IMR-90 (cell line): ENCODE measurements at regions not wholly inside any gene's neighbourhood (a gene's known extent, or its start where the extent isn't known, plus 50 kb on each side); places are given as distances from the start of the nearest gene placed in this dataset.

ENCODE experiments used
- ATAC-seq: fragments of 200-7000 bp; cut with Tn5 transposase; 2 replicates; pipeline ENCODE4 v1.9.1; 2020; ENCODE audit warnings: low read depth, mild to moderate bottlenecking, moderate library complexity
- BruUV-seq: library from RNA; stranded (reverse); fragments of 400-500 nt; replicated peaks from 2 replicates; lab custom pipeline; 2021; lab: Mats Ljungman, UMichigan
- CTCF ChIA-PET: fragments of 300-600 bp; formaldehyde crosslinking; extraction: SDS; loops from one replicate; lab custom pipeline; 2021; ENCODE audit warnings: antibody characterized with exemption; lab: Yijun Ruan, JAX
- POLR2A ChIA-PET: fragments of 300-600 bp; sonication (Branson Sonifier 250); formaldehyde crosslinking; loops from one replicate; lab custom pipeline; 2022; ENCODE audit warnings: antibody characterized with exemption; ENCODE audit not compliant: unreplicated experiment; lab: Charles Lee
- DNase-seq: peaks from one replicate; pipeline ENCODE4 v3.0.0; 2013
- H2AFZ ChIP-seq: replicated peaks from 2 replicates; pipeline ENCODE3; 2013; ENCODE audit warnings: low read length, mild to moderate bottlenecking; ENCODE audit not compliant: poor library complexity
- H2AK5ac ChIP-seq: 2 replicates; pipeline ENCODE4 v1.6.1; 2013; ENCODE audit warnings: low read depth, low read length, inconsistent platforms
- H2AK9ac ChIP-seq: replicated peaks from 2 replicates; pipeline ENCODE3; 2013; ENCODE audit warnings: mild to moderate bottlenecking, low read depth, low read length, moderate library complexity; ENCODE audit not compliant: poor library complexity
- H2BK120ac ChIP-seq: 2 replicates; pipeline ENCODE4 v1.6.1; 2013; ENCODE audit warnings: low read depth, low read length, inconsistent platforms
- H2BK15ac ChIP-seq: 3 replicates; pipeline ENCODE4 v1.6.1; 2013; ENCODE audit warnings: low read depth, low read length, inconsistent platforms
- H2BK20ac ChIP-seq: 2 replicates; pipeline ENCODE4 v1.6.1; 2013; ENCODE audit warnings: low read depth, mild to moderate bottlenecking, inconsistent platforms, low read length, moderate library complexity
- H2BK5ac ChIP-seq: 2 replicates; pipeline ENCODE4 v1.6.1; 2013; ENCODE audit warnings: mild to moderate bottlenecking, low read depth, low read length, inconsistent platforms; ENCODE audit not compliant: poor library complexity, severe bottlenecking
- H3K14ac ChIP-seq: replicated peaks from 2 replicates; pipeline ENCODE4 v1.6.1; 2013; ENCODE audit warnings: low read depth, low read length, inconsistent platforms
- H3K18ac ChIP-seq: 2 replicates; pipeline ENCODE4 v1.6.1; 2013; ENCODE audit warnings: low read depth, low read length, control low read depth
- H3K23ac ChIP-seq: 2 replicates; pipeline ENCODE4 v1.6.1; 2013; ENCODE audit warnings: low read depth, low read length, inconsistent platforms
- H3K27ac ChIP-seq: 2 replicates; pipeline ENCODE4 v1.5.1; 2013; ENCODE audit warnings: mild to moderate bottlenecking, control low read depth, low read length; ENCODE audit not compliant: insufficient read depth
- H3K27me3 ChIP-seq: 2 replicates; pipeline ENCODE4 v1.6.1; 2013; ENCODE audit warnings: low read length; ENCODE audit not compliant: control insufficient read depth, insufficient read depth
- H3K36me3 ChIP-seq: 2 replicates; pipeline ENCODE4 v1.6.1; 2013; ENCODE audit warnings: low read length, mixed read lengths; ENCODE audit not compliant: control insufficient read depth, insufficient read depth
- H3K4ac ChIP-seq: 2 replicates; pipeline ENCODE4 v1.6.1; 2013; ENCODE audit warnings: low read depth, low read length, inconsistent platforms
- H3K4me1 ChIP-seq: 2 replicates; pipeline ENCODE4 v1.6.1; 2013; ENCODE audit warnings: low read length, mixed read lengths; ENCODE audit not compliant: control insufficient read depth, insufficient read depth
- H3K4me2 ChIP-seq: 2 replicates; pipeline ENCODE4 v1.6.1; 2013; ENCODE audit warnings: low read depth, mild to moderate bottlenecking, control low read depth, low read length, moderate library complexity
- H3K4me3 ChIP-seq: 2 replicates; pipeline ENCODE4 v1.5.1; 2013; ENCODE audit warnings: low read depth, mild to moderate bottlenecking, control low read depth, low read length, moderate library complexity; ENCODE audit not compliant: insufficient read depth
- H3K56ac ChIP-seq: 2 replicates; pipeline ENCODE4 v1.6.1; 2013; ENCODE audit warnings: low read length, inconsistent platforms; ENCODE audit not compliant: insufficient read depth; ENCODE audit errors: extremely low read depth
- H3K79me1 ChIP-seq, 2 experiments: 2 replicates each; pipeline ENCODE4 v1.6.1; 2013; ENCODE audit warnings: low read length in 2 of 2, inconsistent platforms in 1 of 2, low read depth in 1 of 2
- H3K9ac ChIP-seq: 2 replicates; pipeline ENCODE4 v1.6.1; 2013; ENCODE audit warnings: low read depth, low read length, control low read depth
- H3K9me1 ChIP-seq: 2 replicates; pipeline ENCODE4 v1.6.1; 2013; ENCODE audit warnings: low read length, inconsistent platforms; ENCODE audit not compliant: insufficient read depth
- H3K9me3 ChIP-seq: 2 replicates; pipeline ENCODE4 v1.6.1; 2013; ENCODE audit warnings: low read length; ENCODE audit not compliant: control insufficient read depth, insufficient read depth
- H4K20me1 ChIP-seq: 2 replicates; pipeline ENCODE4 v1.6.1; 2013; ENCODE audit warnings: low read length, inconsistent platforms; ENCODE audit not compliant: insufficient read depth
- H4K5ac ChIP-seq: 2 replicates; pipeline ENCODE4 v1.6.1; 2013; ENCODE audit warnings: mild to moderate bottlenecking, low read depth, low read length, control low read depth
- H4K8ac ChIP-seq, 2 experiments: 2 replicates each; pipeline ENCODE4 v1.6.1; 2013; ENCODE audit warnings: low read depth in 2 of 2, low read length in 2 of 2, control low read depth in 1 of 2, inconsistent platforms in 1 of 2
- H4K91ac ChIP-seq: 2 replicates; pipeline ENCODE4 v1.6.1; 2013; ENCODE audit warnings: low read depth, low read length, inconsistent platforms; ENCODE audit not compliant: insufficient read depth
- SMC3 ChIP-seq: fragments of 150-350 bp; IDR thresholded peaks from 2 replicates; pipeline ENCODE4 v1.6.1; 2016; ENCODE audit warnings: low read depth, mild to moderate bottlenecking, antibody characterized with exemption, low read length, moderate library complexity
- WGBS, 2 experiments: methylation state at CpG; one replicate each; pipeline versions ENCODE4 v1.1.5 to v1.1.7; 2013; ENCODE audit warnings: missing lambda C conversion rate in 2 of 2; ENCODE audit not compliant: insufficient read length in 1 of 2; ENCODE audit errors: extremely low coverage in 2 of 2; 5-methylcytosine and 5-hydroxymethylcytosine counted together
- dilution Hi-C: fragments of 300-500 bp; cut with HindIII; formaldehyde crosslinking; loops from one replicate; pipeline ENCODE4 v1.14.3; 2018; ENCODE audit warnings: low sequenced_read_pairs; ENCODE audit not compliant: unreplicated experiment
- in situ Hi-C: fragments of 300-500 bp; cut with MboI; formaldehyde crosslinking; loops from 3 replicates; pipeline ENCODE4 v1.14.3; 2019; ENCODE audit warnings: low sequenced_read_pairs, inconsistent platforms, mixed read lengths
- intact Hi-C: fragments of 100-400 bp; cut with micrococcal nuclease; formaldehyde crosslinking; loops from 2 replicates; pipeline ENCODE4 v1.10.0; 2022

DNA sequence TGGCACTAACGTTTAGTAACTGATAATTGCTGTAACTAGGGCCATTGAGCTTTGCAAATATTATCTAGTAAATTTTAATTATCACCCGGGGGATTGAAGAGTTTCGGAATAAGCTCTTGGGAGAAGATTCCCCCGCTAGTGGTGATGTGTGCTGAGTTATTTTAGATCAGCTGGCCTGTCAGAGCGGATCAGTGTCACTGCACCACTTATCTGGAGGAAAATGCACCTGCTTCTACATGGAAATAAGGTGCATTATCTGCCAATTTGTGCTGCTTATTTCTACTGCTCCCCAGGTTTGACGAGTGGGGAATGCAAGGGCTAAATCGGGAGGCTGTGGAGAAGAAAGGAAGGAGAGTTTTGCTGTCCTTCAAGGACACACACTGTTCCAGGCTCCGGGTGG is 518.6 kb downstream of the TLE4 start:
- no TSS peak for BruUV-seq

More for the DNA sequence above, 518.6 kb downstream of the TLE4 start:
- H3K9me1 ChIP-seq, result no peaks in the 10 kb centered on the region
- in situ Hi-C loops (no loop called here), intact Hi-C loops (no loop called here), dilution Hi-C loops (no loop called here)
- no peaks in the 10 kb centered on the region for H3K79me1 ChIP-seq
- H3K14ac ChIP-seq, result no peak overlapping the region
- ChIA-PET POLR2A (no interaction called here), CTCF (no interaction called here)
- H3K4ac ChIP-seq, result no peak overlapping the region
- H3K9me3 ChIP-seq, result no peaks in the 10 kb centered on the region
- ATAC-seq, result no peak
- no peak overlapping the region for H3K23ac ChIP-seq
- no peak overlapping the region for H3K9ac ChIP-seq
- TF ChIP-seq SMC3, result no peak
- no peak overlapping the region for H2AFZ ChIP-seq
- no peak overlapping the region for H2BK15ac ChIP-seq
- no peaks in the 10 kb centered on the region for H3K4me1 ChIP-seq
- no peak overlapping the region for H4K8ac ChIP-seq
- H2BK120ac ChIP-seq, result no peak overlapping the region
- H4K5ac ChIP-seq, result no peak overlapping the region
- no peak overlapping the region for H3K4me3 ChIP-seq
- no peak overlapping the region for H4K91ac ChIP-seq
- no peak overlapping the region for H2AK5ac ChIP-seq
- WGBS, 2 experiments, result 74% methylated on average over 4 of the region's 8 CpGs; no CpG with 5 or more reads in 1 of the 2 experiments
- H4K20me1 ChIP-seq, result no peaks in the 10 kb centered on the region
- H3K27me3 ChIP-seq, result no peaks in the 10 kb centered on the region
- no peak overlapping the region for H3K18ac ChIP-seq
- DNase-seq, result no peak
- no peak overlapping the region for H3K27ac ChIP-seq
- H2BK5ac ChIP-seq, result no peak overlapping the region
- no peak overlapping the region for H3K4me2 ChIP-seq
- no peak overlapping the region for H2BK20ac ChIP-seq
- no peaks in the 10 kb centered on the region for H3K36me3 ChIP-seq
- H3K56ac ChIP-seq, result no peak overlapping the region
- no peak overlapping the region for H2AK9ac ChIP-seq
